ENCODE measurements at regions not wholly inside any gene's neighbourhood (a gene's known extent, or its start where the extent isn't known, plus 50 kb on each side); places are given as distances from the start of the nearest gene placed in this dataset.
A peak's percentile ranks its signal among the peaks of the same experiment; 100 is the strongest.
"Not testable (repeated sequence)": the region's sequence is repeated elsewhere in the genome, so short reads cannot be mapped to it uniquely, and the experiment has no call there.

GRCh38 chr5:20323323-20323722, 335.3 kb upstream of the CDH18 start:
- TF ChIP-seq CTCF (IDR thresholded peaks at IDR 0.05; ENCODE audit: insufficient read depth, low read length) = no peak
- no peak overlapping the region for H3K4me3 ChIP-seq (ENCODE audit: low read depth, low read length)
- DNase-seq (ENCODE audit: low read depth) = no peak

- no peak for DNase-seq (ENCODE audit: low read depth)
- H3K4me3 ChIP-seq (ENCODE audit: low read depth, low read length) = no peak overlapping the region
- TF ChIP-seq CTCF (IDR thresholded peaks at IDR 0.05; ENCODE audit: insufficient read depth, low read length) = no peak
Measured at GRCh38 chr5:20307391-20307790, 319.4 kb upstream of the CDH18 start.

- no peak for DNase-seq (ENCODE audit: low read depth)
- no peak for TF ChIP-seq CTCF (IDR thresholded peaks at IDR 0.05; ENCODE audit: insufficient read depth, low read length)
- no peak overlapping the region for H3K4me3 ChIP-seq (ENCODE audit: low read depth, low read length)
Measured at GRCh38 chr5:20305463-20305862, 317.5 kb upstream of the CDH18 start.

- DNase-seq (ENCODE audit: low read depth); H3K4me3 ChIP-seq (ENCODE audit: low read depth, low read length): not testable (repeated sequence)
Measured at GRCh38 chr5:20304570-20304969, 316.6 kb upstream of the CDH18 start.

GRCh38 chr5:20300110-20300509, 312.1 kb upstream of the CDH18 start:
- DNase-seq (ENCODE audit: low read depth) = peak; percentile 5
- no peak overlapping the region for H3K4me3 ChIP-seq (ENCODE audit: low read depth, low read length)
- no peak for TF ChIP-seq CTCF (IDR thresholded peaks at IDR 0.05; ENCODE audit: insufficient read depth, low read length)

- TF ChIP-seq CTCF (IDR thresholded peaks at IDR 0.05; ENCODE audit: insufficient read depth, low read length) = no peak
- H3K4me3 ChIP-seq (ENCODE audit: low read depth, low read length) = no peak overlapping the region
- DNase-seq (ENCODE audit: low read depth) = no peak
Measured at GRCh38 chr5:20294696-20295095, 306.7 kb upstream of the CDH18 start.

- TF ChIP-seq CTCF (IDR thresholded peaks at IDR 0.05; ENCODE audit: insufficient read depth, low read length) = no peak
- no peak overlapping the region for H3K4me3 ChIP-seq (ENCODE audit: low read depth, low read length)
- DNase-seq (ENCODE audit: low read depth) = no peak
Measured at GRCh38 chr5:20291766-20292165, 303.8 kb upstream of the CDH18 start.
